Ascending aorta (tissue), 2 donors: ENCODE measurements at regions not wholly inside any gene's neighbourhood (a gene's known extent, or its start where the extent isn't known, plus 50 kb on each side); places are given as distances from the start of the nearest gene placed in this dataset.

Experiments
- DNase-seq, 2 donors: peaks; one replicate each; pipeline ENCODE4 v3.0.0-alpha.2; 2019; ENCODE audit warnings: low spot score in 2 of 2
- H3K27ac ChIP-seq, 2 donors: fragments of 200-600 bp; sonication (generic); one replicate each; pipeline ENCODE4 v1.5.1; 2016 to 2017; ENCODE audit warnings: mild to moderate bottlenecking in 1 of 2
- H3K27me3 ChIP-seq: fragments of 200-600 bp; sonication (generic); one replicate; pipeline ENCODE4 v1.5.1; 2017
- H3K36me3 ChIP-seq, 2 donors: fragments of 200-600 bp; sonication (generic); one replicate each; pipeline ENCODE4 v1.5.1; 2016
- H3K4me1 ChIP-seq, 2 donors: fragments of 200-600 bp; sonication (generic); one replicate each; pipeline ENCODE4 v1.5.1; 2016 to 2017; ENCODE audit warnings: mild to moderate bottlenecking in 1 of 2
- H3K4me3 ChIP-seq, 2 donors: fragments of 200-600 bp; sonication (generic); one replicate each; pipeline ENCODE4 v1.5.1; 2016 to 2017; ENCODE audit warnings: mild to moderate bottlenecking in 1 of 2
- H3K9me3 ChIP-seq, 2 donors: fragments of 200-600 bp; sonication (generic); one replicate each; pipeline ENCODE4 v1.5.1; 2016
- intact Hi-C: fragments of 100-400 bp; cut with DNase I; formaldehyde crosslinking; loops from one replicate; pipeline ENCODE4 v1.15.1; 2023
- TF ChIP-seq, protein P1 (sequence below), 3 experiments: fragments of 200-600 bp in 2 of 3; fragments of 450-650 bp in 1 of 3; sonication (generic) in 2 of 3; IDR thresholded peaks; one replicate each; pipeline ENCODE4 v1.5.1; 2016 to 2019; ENCODE audit warnings: antibody characterized with exemption in 3 of 3, mild to moderate bottlenecking in 1 of 3, moderate library complexity in 1 of 3

DNA sequence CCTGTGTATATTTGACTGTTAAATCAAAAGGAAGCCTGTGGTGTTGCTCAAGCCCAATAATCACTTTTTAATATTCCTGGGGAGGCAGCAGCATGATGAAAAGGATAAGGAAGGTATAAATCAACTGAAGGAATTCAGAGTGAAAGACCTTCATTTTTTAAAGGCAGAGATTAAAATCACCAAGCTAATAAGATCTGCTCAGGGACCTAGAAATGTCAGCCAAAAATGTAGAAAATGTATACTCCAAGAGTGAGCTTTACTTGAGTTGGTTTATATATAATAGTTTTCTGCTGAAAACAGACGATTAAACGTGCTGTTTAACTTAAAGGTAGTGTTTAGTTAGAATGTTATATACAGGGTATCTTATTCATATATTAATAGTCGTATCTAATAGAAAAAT, 549.3 kb downstream of the IQCM start:
- TF ChIP-seq, protein P1, sequence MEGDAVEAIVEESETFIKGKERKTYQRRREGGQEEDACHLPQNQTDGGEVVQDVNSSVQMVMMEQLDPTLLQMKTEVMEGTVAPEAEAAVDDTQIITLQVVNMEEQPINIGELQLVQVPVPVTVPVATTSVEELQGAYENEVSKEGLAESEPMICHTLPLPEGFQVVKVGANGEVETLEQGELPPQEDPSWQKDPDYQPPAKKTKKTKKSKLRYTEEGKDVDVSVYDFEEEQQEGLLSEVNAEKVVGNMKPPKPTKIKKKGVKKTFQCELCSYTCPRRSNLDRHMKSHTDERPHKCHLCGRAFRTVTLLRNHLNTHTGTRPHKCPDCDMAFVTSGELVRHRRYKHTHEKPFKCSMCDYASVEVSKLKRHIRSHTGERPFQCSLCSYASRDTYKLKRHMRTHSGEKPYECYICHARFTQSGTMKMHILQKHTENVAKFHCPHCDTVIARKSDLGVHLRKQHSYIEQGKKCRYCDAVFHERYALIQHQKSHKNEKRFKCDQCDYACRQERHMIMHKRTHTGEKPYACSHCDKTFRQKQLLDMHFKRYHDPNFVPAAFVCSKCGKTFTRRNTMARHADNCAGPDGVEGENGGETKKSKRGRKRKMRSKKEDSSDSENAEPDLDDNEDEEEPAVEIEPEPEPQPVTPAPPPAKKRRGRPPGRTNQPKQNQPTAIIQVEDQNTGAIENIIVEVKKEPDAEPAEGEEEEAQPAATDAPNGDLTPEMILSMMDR (IDR thresholded peaks at IDR 0.05), result no peak
- Histone ChIP-seq H3K9me3 (no peaks in the 10 kb centered on the region), H3K4me3 (no peak overlapping the region), H3K36me3 (no peaks in the 10 kb centered on the region), H3K27ac (no peak overlapping the region), H3K4me1 (no peaks in the 10 kb centered on the region), H3K27me3 (no peaks in the 10 kb centered on the region)
- intact Hi-C loops, result no loop called here
- no peak for DNase-seq

- H3K4me1 ChIP-seq, result no peaks in the 10 kb centered on the region
- no peaks in the 10 kb centered on the region for H3K36me3 ChIP-seq
- DNase-seq, result no peak
- no peaks in the 10 kb centered on the region for H3K27me3 ChIP-seq
- intact Hi-C loops, result no loop called here
- no peak overlapping the region for H3K27ac ChIP-seq
- H3K9me3 ChIP-seq, result no peaks in the 10 kb centered on the region
- TF ChIP-seq, protein P1 (IDR thresholded peaks at IDR 0.05), result no peak
- H3K4me3 ChIP-seq, result no peak overlapping the region
These were observed 550.0 kb downstream of the IQCM start for GRCh38 chr4:149265645-149266044.

DNA sequence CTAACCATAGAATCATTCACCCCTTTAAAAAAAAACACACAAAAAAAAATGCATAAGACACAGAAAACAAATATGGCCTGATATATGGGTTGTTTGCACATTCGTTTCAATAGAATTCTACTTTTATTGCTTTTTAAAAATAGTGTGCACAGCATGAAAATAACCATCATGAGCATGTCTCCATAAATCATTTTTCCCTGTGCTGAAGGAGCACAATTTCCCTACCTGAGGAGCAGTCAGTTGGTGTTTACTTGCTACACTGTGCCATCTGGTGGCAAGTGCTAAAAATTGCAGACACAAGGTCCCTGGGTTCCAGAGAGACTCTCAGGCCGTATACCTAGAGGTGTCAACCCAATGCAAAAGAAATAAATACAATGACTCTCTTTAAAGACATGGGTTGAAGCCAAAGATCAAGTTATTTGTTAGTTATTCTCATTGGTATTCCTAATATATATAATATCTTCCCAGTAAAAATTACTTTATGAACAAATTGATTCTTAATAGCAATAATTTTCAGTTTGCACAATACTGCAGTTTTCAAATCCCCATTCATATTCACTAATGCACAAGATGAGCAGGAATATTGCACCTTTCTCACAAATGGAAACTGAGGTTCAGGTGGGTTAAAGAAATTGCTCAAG, 551.4 kb downstream of the IQCM start:
- intact Hi-C loops, result no loop called here
- no peak overlapping the region for H3K4me3 ChIP-seq
- no peaks in the 10 kb centered on the region for H3K4me1 ChIP-seq
- H3K27ac ChIP-seq, result no peak overlapping the region
- H3K36me3 ChIP-seq, result no peaks in the 10 kb centered on the region
- DNase-seq, result no peak
- H3K9me3 ChIP-seq, result no peaks in the 10 kb centered on the region
- TF ChIP-seq, protein P1 (IDR thresholded peaks at IDR 0.05), result peak in 1 of 3 experiments; percentile 42
- H3K27me3 ChIP-seq, result no peaks in the 10 kb centered on the region

GRCh38 chr4:149248191-149248764, 567.4 kb downstream of the IQCM start:
- H3K36me3 ChIP-seq, result no peaks in the 10 kb centered on the region
- no peak overlapping the region for H3K27ac ChIP-seq
- H3K4me3 ChIP-seq, result no peak overlapping the region
- DNase-seq, result no peak
- intact Hi-C loops, result no loop called here
- no peaks in the 10 kb centered on the region for H3K27me3 ChIP-seq
- H3K9me3 ChIP-seq, result no peaks in the 10 kb centered on the region
- TF ChIP-seq, protein P1 (IDR thresholded peaks at IDR 0.05), result no peak
- H3K4me1 ChIP-seq, result no peaks in the 10 kb centered on the region

GRCh38 chr4:149247164-149247563, 568.5 kb downstream of the IQCM start:
- intact Hi-C loops, result no loop called here
- no peaks in the 10 kb centered on the region for H3K4me1 ChIP-seq
- H3K36me3 ChIP-seq, result no peaks in the 10 kb centered on the region
- H3K27ac ChIP-seq, result no peak overlapping the region
- DNase-seq, result no peak
- TF ChIP-seq, protein P1 (IDR thresholded peaks at IDR 0.05), result no peak
- H3K9me3 ChIP-seq, result no peaks in the 10 kb centered on the region
- no peaks in the 10 kb centered on the region for H3K27me3 ChIP-seq
- H3K4me3 ChIP-seq, result no peak overlapping the region
